ENCODE measurements at regions not wholly inside any gene's neighbourhood (a gene's known extent, or its start where the extent isn't known, plus 50 kb on each side); places are given as distances from the start of the nearest gene placed in this dataset.

DNA sequence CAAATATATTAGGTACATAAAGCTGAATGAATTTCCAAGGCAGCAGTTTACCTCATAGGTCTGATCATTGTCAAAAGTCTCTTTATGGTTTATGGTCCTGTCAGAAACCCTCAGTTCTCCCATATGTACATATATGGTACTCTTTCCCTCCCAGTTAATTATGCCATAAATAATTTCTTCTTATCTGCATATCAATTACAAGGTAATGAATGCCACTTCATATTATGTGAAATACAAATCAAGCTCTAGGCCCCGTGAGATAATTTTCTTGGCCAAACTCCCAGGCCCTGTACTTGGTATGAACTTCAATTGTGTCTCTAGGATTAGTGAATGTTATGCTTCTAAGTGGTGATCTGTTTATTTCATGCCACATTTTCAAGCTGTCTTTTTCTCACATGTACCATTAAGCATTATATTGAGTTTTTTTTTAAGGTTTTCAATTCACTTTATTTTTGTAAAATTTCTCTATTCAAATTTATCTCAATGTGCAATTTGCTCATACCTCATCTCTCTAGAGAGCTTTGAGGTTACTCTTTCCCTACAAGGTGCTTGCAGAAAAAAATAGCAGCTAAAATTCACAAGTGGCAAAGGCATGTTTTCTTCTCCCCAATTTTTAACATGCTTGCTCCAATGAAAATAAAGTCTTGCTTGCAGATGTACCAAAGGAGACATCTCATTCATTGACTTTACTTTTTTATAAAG, 430.6 kb upstream of the VRK2 start:
- H3K4me3 Mint-ChIP-seq, result no peak overlapping the region
- no peaks in the 10 kb centered on the region for H3K36me3 Mint-ChIP-seq (ENCODE audit: low read depth)
- no peaks in the 10 kb centered on the region for H3K4me1 Mint-ChIP-seq (ENCODE audit: low read depth)
- H3K27me3 Mint-ChIP-seq (ENCODE audit: insufficient read depth), result no peaks in the 10 kb centered on the region
- H3K9me3 Mint-ChIP-seq, result no peaks in the 10 kb centered on the region
- no peak for DNase-seq
- no peak overlapping the region for H3K27ac Mint-ChIP-seq
- TF ChIP-seq, protein P1, sequence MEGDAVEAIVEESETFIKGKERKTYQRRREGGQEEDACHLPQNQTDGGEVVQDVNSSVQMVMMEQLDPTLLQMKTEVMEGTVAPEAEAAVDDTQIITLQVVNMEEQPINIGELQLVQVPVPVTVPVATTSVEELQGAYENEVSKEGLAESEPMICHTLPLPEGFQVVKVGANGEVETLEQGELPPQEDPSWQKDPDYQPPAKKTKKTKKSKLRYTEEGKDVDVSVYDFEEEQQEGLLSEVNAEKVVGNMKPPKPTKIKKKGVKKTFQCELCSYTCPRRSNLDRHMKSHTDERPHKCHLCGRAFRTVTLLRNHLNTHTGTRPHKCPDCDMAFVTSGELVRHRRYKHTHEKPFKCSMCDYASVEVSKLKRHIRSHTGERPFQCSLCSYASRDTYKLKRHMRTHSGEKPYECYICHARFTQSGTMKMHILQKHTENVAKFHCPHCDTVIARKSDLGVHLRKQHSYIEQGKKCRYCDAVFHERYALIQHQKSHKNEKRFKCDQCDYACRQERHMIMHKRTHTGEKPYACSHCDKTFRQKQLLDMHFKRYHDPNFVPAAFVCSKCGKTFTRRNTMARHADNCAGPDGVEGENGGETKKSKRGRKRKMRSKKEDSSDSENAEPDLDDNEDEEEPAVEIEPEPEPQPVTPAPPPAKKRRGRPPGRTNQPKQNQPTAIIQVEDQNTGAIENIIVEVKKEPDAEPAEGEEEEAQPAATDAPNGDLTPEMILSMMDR (IDR thresholded peaks at IDR 0.05), result no peak

DNA sequence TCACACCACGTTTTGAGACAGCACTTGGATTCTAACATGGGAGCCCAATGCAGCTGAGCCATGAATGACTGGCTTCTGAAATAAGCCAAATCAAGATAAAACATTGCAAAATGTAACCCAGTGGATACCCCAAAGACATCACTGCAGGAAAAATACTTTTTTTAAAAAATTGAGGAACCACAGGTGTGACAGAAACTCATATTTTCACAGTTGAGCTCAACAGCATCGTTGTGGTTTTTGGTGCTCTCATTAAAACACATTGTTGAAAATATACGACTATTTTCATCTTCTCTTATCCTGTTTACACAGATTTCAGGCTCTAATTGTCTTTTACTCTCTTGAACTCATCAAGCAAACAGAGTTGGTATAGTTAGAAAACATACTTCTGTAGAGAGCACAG, 429.3 kb upstream of the VRK2 start:
- TF ChIP-seq, protein P1 (IDR thresholded peaks at IDR 0.05), result no peak
- no peak overlapping the region for H3K27ac Mint-ChIP-seq
- DNase-seq, result no peak
- no peaks in the 10 kb centered on the region for H3K9me3 Mint-ChIP-seq
- no peak overlapping the region for H3K4me3 Mint-ChIP-seq
- H3K36me3 Mint-ChIP-seq (ENCODE audit: low read depth), result no peaks in the 10 kb centered on the region
- H3K4me1 Mint-ChIP-seq (ENCODE audit: low read depth), result no peaks in the 10 kb centered on the region
- H3K27me3 Mint-ChIP-seq (ENCODE audit: insufficient read depth), result no peaks in the 10 kb centered on the region

DNA sequence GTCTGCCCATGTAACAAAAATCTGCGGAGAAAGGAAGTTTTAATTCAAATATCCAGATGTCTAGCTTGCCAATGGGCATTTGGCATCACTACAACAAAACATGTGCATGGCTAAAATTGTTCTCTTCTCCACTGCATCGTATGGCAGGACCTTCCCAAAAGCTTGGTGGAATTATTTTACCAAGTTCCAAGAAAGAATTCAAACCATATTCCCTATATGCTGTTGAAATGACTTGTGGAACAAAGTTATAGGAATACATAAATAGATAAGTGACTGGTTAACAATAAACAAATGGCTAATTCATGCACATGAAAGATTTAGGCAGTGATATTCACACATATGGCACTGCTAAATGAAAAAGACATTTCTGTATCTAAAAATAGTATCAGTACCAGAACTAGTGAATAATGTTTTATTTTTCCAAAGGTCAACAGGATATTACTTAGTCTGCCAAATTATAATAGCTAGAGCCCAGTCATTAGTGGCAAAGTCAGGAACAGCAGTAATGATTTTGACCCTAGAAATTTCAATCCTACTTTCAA, 425.4 kb upstream of the VRK2 start:
- Mint-ChIP-seq H3K27me3 (ENCODE audit: insufficient read depth) (no peaks in the 10 kb centered on the region; the same call in 1 of the 2 replicates), H3K27ac (no peak overlapping the region), H3K4me1 (ENCODE audit: low read depth) (no peaks in the 10 kb centered on the region), H3K4me3 (no peak overlapping the region), H3K9me3 (no peaks in the 10 kb centered on the region), H3K36me3 (ENCODE audit: low read depth) (no peaks in the 10 kb centered on the region)
- no peak for DNase-seq
- TF ChIP-seq, protein P1 (IDR thresholded peaks at IDR 0.05), result no peak

DNA sequence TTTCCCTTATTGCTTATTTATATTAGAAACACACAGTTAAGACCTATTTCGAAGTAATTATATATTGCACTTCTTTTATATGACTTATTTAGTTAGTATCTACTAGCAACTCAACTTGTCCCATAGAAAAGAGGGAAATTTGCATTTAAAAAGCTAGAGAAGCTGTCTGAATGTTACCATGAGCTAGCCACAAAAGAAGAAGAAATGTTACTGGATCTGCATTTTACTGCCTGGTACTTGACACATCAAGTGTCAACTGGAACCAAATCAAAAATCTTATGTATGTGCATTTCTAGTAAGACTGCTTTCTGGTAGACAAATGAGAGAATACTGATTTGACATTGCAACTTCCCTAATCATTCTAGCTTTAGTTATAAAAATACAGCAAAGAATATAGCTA, 424.6 kb upstream of the VRK2 start:
- TF ChIP-seq, protein P1 (IDR thresholded peaks at IDR 0.05), result no peak

DNA sequence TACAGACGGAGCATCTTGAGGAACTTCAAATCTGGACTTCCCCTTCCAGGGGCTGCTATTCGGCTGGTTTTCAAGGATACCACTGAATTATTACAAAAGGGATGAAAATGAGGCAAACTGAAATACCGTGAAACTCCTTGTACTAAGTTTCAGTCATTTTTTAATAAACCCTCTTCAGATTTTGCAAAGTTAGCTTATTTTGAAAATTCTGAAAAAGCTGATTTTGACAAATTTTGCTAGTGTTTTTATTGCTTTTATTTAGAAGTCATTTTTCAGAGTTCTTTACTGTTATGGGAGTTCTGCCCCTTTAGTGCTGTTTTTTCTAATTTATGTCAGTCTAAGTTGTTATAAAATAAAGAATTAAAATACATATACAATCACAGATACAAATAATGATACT, 390.4 kb upstream of the VRK2 start:
- H3K4me1 Mint-ChIP-seq (ENCODE audit: low read depth), result no peaks in the 10 kb centered on the region
- no peak for DNase-seq

More for the DNA sequence above, 424.6 kb upstream of the VRK2 start:
- Mint-ChIP-seq H3K4me1 (ENCODE audit: low read depth) (no peaks in the 10 kb centered on the region), H3K4me3 (no peak overlapping the region), H3K9me3 (no peaks in the 10 kb centered on the region), H3K36me3 (ENCODE audit: low read depth) (no peaks in the 10 kb centered on the region), H3K27ac (no peak overlapping the region), H3K27me3 (ENCODE audit: insufficient read depth) (no peaks in the 10 kb centered on the region; the same call in 1 of the 2 replicates)
- no peak for DNase-seq

More for the DNA sequence above, 390.4 kb upstream of the VRK2 start:
- TF ChIP-seq, protein P1 (IDR thresholded peaks at IDR 0.05), result no peak
- peaks cover 18% of the 10 kb centered on the region for H3K9me3 Mint-ChIP-seq
- no peak overlapping the region for H3K27ac Mint-ChIP-seq
- H3K27me3 Mint-ChIP-seq (ENCODE audit: insufficient read depth), result no peaks in the 10 kb centered on the region; the same call in 1 of the 2 replicates
- H3K4me3 Mint-ChIP-seq, result no peak overlapping the region
- H3K36me3 Mint-ChIP-seq (ENCODE audit: low read depth), result no peaks in the 10 kb centered on the region

All from HFFc6 (cell line).